ENCODE measurements at regions not wholly inside any gene's neighbourhood (a gene's known extent, or its start where the extent isn't known, plus 50 kb on each side); places are given as distances from the start of the nearest gene placed in this dataset.

DNA sequence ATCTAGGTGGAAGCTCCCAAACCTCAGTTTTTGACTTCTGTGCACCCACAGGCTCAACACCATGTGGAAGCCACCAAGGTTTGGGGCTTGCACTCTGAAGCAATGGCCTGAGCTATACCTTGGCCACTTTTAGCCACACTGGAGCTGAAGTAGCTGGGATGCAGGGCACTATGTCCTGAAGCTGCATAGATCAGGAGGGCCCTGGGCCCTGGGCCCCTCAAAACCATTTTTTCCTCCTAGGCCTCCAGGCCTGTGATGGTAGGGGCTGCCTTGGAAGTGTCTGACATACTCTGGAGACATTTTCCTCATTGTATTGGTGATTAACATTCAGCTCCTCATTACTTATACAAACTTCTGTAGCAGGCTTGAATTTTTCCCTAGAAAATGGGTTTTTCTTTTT is 273.7 kb downstream of the FGF9 start:
- no peak for TF ChIP-seq CTCF (IDR thresholded peaks at IDR 0.05)
- no peak for TF ChIP-seq EP300 (IDR thresholded peaks at IDR 0.05)
- TF ChIP-seq POLR2AphosphoS5 (IDR thresholded peaks at IDR 0.05) = no peak
- TF ChIP-seq POLR2A (IDR thresholded peaks at IDR 0.05) = no peak

Measured in gastroesophageal sphincter (tissue), 3 donors.